AG09319 (cell line): ENCODE measurements at regions not wholly inside any gene's neighbourhood (a gene's known extent, or its start where the extent isn't known, plus 50 kb on each side); places are given as distances from the start of the nearest gene placed in this dataset.

Experiments
- DNase-seq: peaks from one replicate; pipeline ENCODE4 v3.0.0-alpha.2; 2010; ENCODE audit warnings: low read depth; ENCODE audit errors: extremely low read depth
- CTCF ChIP-seq: IDR thresholded peaks from 2 replicates; pipeline ENCODE4 v1.5.1; 2011; ENCODE audit warnings: low read depth, mild to moderate bottlenecking, inconsistent platforms, low read length, moderate library complexity

DNA sequence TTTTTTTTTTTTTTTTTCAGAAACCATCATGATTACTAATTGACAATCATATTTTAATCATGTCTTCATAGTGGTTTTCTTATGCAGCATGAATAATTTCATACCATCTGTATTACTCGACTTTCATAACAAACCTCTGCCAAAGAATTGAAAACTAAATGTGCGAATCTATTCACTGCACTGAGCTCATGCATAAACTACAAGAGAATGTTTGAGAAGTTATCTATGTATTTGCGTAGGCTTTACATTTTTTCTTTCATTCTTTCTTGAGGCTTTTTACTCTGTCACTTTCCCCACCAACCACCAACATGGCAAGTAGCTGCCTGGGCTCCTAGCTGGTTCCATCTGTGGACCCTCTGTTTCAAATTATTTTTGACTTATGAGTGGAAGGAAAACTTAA is 1761.0 kb downstream of the STIM2 start:
- TF ChIP-seq CTCF = no peak
- DNase-seq = no peak

- no peak for TF ChIP-seq CTCF
Measured at GRCh38 chr4:28636971-28637370, 1776.3 kb downstream of the STIM2 start.

GRCh38 chr4:28639747-28640146 is 1779.1 kb downstream of the STIM2 start:
- TF ChIP-seq CTCF = no peak
- DNase-seq = no peak

More at GRCh38 chr4:28636971-28637370, 1776.3 kb downstream of the STIM2 start:
- DNase-seq = no peak

- no peak for DNase-seq
- TF ChIP-seq CTCF = no peak
Measured at GRCh38 chr4:28654618-28655017, 1794.0 kb downstream of the STIM2 start.

GRCh38 chr4:28665306-28665705 is 1804.7 kb downstream of the STIM2 start:
- no peak for TF ChIP-seq CTCF
- DNase-seq = no peak

GRCh38 chr4:28675582-28675981 is 1814.9 kb downstream of the STIM2 start:
- DNase-seq = no peak

GRCh38 chr4:28677808-28678207 is 1817.2 kb downstream of the STIM2 start:
- no peak for DNase-seq
- TF ChIP-seq CTCF = no peak

More at GRCh38 chr4:28675582-28675981, 1814.9 kb downstream of the STIM2 start:
- TF ChIP-seq CTCF = no peak

- no peak for DNase-seq
- TF ChIP-seq CTCF = no peak
Measured at GRCh38 chr4:28682847-28683246, 1822.2 kb downstream of the STIM2 start.
